Fibroblast of the conjunctiva (primary cell): ENCODE measurements at regions not wholly inside any gene's neighbourhood (a gene's known extent, or its start where the extent isn't known, plus 50 kb on each side); places are given as distances from the start of the nearest gene placed in this dataset.
"Not testable (repeated sequence)": the region's sequence is repeated elsewhere in the genome, so short reads cannot be mapped to it uniquely, and the experiment has no call there.

Source experiments
- DNase-seq: peaks from one replicate; pipeline ENCODE4 v3.0.0-alpha.2; 2010; ENCODE audit warnings: low read depth

GRCh38 chr2:84132370-84132769 is 326.7 kb downstream of the SUCLG1 start:
- no peak for DNase-seq

DNA sequence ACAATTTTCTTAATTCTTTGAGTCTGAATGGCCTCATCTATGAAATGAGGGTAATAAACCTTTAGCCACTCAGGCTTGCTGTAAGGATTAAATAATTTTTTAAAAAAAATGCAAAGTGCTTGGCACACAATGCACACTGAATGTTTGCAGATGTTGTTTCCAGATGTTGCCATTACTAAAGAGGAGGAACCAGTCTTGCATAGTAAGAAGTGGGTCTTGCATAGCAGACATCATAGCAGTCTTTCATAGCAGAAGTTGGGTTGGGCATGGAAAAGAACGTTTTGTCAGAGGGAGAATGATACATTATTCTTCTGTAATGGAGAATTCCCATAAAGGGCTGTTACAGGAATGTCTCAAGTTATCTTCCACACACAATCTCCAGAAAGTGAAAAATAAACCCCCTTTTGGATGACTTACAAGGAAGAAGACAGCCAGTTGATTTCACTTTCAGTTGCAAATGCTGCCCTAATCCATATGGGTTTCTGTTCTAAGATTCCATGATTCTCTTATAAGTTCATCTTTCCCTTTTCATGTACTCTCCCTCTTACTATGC is 327.7 kb downstream of the SUCLG1 start:
- no peak for DNase-seq

DNA sequence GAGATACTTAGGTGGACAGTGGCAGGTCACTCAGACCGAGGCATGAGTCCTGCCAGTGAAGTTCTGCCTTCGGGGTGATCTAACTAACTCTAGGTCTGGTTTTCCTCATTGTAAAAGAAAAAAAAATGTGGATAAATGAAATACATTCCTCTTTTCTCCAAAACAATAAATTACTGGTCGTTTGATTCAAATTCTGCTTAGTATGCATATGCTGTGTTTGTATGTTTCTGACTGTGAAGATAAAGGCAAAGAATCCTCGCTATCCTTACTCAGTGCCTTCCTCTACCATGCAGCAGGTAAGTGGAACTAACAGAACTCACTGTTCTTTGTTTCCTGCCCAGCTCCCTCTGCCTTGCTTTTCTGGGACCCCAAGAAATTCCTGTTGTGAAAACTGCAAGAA is 330.1 kb downstream of the SUCLG1 start:
- DNase-seq: no peak

- not testable (repeated sequence) for DNase-seq
Observed at GRCh38 chr2:84127812-84128211, 331.3 kb downstream of the SUCLG1 start.

GRCh38 chr2:84126530-84126929 is 332.6 kb downstream of the SUCLG1 start:
- no peak for DNase-seq

DNA sequence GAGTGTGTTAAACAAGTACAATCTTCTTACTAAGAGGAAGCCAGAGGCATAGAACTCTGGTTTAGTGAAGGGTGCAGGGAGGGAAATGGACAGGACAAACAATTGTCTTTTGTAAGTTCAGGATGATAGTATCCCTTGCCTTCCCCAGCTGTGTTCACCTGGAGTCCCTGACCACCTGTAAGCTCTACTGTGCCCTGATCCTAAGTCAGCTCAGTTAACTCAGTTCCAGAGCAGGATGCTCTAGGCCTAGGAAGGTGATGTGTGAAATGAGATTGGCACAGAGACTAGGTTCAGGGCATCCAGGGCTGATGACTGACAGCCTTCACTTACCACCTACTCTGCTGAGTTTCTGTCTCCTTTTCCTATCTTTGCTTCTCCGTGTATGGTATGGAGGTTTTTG is 333.0 kb downstream of the SUCLG1 start:
- no peak for DNase-seq

GRCh38 chr2:84116143-84116542 is 342.9 kb downstream of the SUCLG1 start:
- no peak for DNase-seq

GRCh38 chr2:84115173-84115857 is 343.8 kb downstream of the SUCLG1 start:
- no peak for DNase-seq

GRCh38 chr2:84103816-84104527 is 355.1 kb downstream of the SUCLG1 start:
- not testable (repeated sequence) for DNase-seq

DNA sequence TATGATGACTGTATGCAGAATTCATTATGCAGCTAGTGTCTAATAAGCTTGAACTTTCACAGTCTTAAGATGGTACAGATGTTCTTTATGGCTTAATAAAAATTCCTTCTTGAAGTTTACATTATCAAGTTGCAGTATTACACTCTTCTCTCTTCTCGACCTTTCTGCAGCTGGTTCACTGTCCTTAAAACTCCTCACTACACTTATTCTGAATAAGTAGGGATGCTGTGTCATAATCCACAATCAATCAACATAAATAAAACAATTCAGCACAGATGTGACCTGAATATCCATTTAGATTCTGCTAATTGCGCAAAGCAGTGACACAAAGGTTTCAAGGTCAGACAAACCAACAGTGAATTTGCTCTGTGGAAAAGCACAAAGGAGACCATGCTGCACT is 356.8 kb downstream of the SUCLG1 start:
- no peak for DNase-seq

- no peak for DNase-seq
Observed at GRCh38 chr2:84088656-84089055, 370.4 kb downstream of the SUCLG1 start.

GRCh38 chr2:84085562-84085961 is 373.5 kb downstream of the SUCLG1 start:
- no peak for DNase-seq

GRCh38 chr2:84084856-84085255 is 374.2 kb downstream of the SUCLG1 start:
- no peak for DNase-seq

DNA sequence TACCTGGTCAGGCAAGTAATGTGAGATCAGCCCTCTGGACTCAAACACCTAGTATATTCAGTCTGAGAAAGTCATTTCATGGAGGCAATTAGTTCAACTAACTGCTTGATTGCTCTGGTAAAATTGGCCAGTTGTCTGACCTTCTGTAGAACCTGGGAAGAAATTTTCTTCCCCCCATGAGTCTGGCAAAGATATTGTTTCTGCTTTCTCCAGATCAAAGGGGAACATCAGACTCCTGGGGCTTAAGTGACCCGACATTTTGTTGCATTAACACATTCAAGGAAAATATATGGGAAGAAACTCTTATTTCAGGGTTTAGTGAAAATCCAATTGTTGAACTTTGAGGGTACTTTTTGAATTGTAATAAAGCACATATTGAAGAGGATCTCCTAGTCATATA is 375.1 kb downstream of the SUCLG1 start:
- DNase-seq: no peak

GRCh38 chr2:84078471-84078870 is 380.6 kb downstream of the SUCLG1 start:
- no peak for DNase-seq

DNA sequence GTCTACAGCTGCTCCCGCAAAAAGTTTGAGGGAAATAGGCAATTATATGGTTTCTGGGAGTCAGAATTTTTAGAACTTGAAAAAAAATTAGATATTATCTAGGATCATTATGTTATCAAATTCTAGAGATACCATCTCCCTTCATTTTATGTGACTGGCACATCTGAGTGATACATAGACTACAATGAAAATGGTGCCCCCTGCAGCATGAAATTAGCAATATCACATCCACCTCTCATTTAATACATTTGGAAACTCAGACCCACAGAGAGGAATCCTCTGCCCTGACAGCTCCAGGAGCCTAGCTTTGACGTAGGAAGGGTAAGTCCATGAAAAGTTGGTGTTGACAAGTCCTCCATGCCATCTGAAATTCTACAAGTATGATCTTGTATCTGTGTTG is 381.6 kb downstream of the SUCLG1 start:
- DNase-seq: no peak

- DNase-seq: no peak
Observed at GRCh38 chr2:84071050-84071449, 388.0 kb downstream of the SUCLG1 start.

GRCh38 chr2:84065857-84066256 is 393.2 kb downstream of the SUCLG1 start:
- no peak for DNase-seq

DNA sequence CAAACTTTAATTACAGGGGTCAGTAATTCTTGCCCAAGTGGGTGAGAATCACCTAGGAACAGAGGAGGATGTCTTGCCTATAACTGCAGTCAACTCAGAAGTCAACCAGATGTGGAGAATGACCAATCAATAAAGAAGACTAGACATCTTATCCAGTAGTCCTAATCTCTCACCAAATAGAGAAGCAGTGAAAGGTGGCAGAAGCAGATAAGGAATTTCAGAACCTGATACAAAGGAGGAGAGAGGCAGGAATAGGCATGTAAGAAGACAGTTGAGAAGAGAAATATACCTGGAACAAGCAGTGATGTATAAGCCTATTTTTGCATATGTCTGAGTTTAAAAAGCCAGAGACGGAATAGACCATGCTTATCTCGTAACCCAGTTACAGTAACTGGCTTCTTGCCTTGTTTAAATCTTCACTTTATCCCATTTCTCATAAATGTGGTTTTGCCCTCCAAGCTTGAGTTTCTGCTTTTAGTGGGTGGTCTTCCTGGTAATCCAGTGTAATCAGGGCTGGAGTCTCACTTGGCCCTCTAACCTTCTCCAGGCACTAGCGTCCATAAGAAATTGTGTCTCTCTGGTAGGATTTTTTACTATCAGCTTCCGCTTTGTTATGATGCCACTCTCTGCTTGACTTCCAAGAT is 401.0 kb downstream of the SUCLG1 start:
- no peak for DNase-seq

- DNase-seq: no peak
Observed at GRCh38 chr2:84055816-84056215, 403.3 kb downstream of the SUCLG1 start.

DNA sequence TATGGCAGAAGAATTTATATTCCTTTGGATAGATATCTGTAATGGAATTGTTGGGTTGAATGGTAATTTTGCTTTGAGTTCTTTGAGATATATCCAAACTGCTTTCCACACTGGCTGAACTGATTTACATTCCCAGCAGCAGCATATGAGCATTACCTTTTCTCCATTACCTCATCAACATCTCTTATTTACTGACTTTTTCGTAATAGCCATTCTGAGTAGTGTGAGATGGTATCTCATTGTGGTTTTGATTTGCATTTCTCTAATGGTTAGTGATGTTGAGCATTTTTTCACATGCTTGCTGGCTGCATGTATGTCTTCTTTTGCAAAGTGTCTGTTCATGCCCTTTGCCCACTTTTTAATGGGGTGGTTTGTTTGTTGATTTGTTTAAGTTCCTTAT is 404.5 kb downstream of the SUCLG1 start:
- DNase-seq: not testable (repeated sequence)

GRCh38 chr2:84052913-84053312 is 406.2 kb downstream of the SUCLG1 start:
- DNase-seq: no peak

- no peak for DNase-seq
Observed at GRCh38 chr2:84052043-84052442, 407.0 kb downstream of the SUCLG1 start.
